Endothelial cell of umbilical vein (primary cell): ENCODE measurements at regions not wholly inside any gene's neighbourhood (a gene's known extent, or its start where the extent isn't known, plus 50 kb on each side); places are given as distances from the start of the nearest gene placed in this dataset.
"Not testable (repeated sequence)": the region's sequence is repeated elsewhere in the genome, so short reads cannot be mapped to it uniquely, and the experiment has no call there.

ENCODE experiments used
- BruUV-seq: library from RNA; stranded (reverse); fragments of 400-500 nt; replicated peaks from 2 replicates; lab custom pipeline; 2021; lab: Mats Ljungman, UMichigan
- CTCF ChIA-PET: fragments of 300-600, 350-600 bp; sonication (Branson Sonifier 250); formaldehyde crosslinking; loops from one replicate; lab custom pipeline; 2021; ENCODE audit warnings: antibody characterized with exemption, inconsistent platforms; lab: Charles Lee
- POLR2A ChIA-PET: fragments of 300-600, 350-600 bp; sonication (Branson Sonifier 250); formaldehyde crosslinking; loops from one replicate; lab custom pipeline; 2021; ENCODE audit warnings: antibody characterized with exemption, inconsistent platforms; lab: Charles Lee
- DNase-seq: peaks from one replicate; pipeline ENCODE4 v3.0.0-alpha.2; 2011; ENCODE audit warnings: low read depth, low spot score
- FAIRE-seq: peaks from 2 replicates; lab custom pipeline; 2011; peaks lifted over from hg19 to GRCh38; lab: Jason Lieb, UNC
- H2AFZ ChIP-seq: 2 replicates; pipeline ENCODE4 v1.6.0; 2012; ENCODE audit warnings: low read depth, low read length, control low read depth, inconsistent platforms
- H3K27ac ChIP-seq: 2 replicates; pipeline ENCODE4 v1.5.1; 2011; ENCODE audit warnings: low read depth, mild to moderate bottlenecking, control low read depth, low read length, moderate library complexity; ENCODE audit not compliant: insufficient read depth
- H3K27me3 ChIP-seq, 2 experiments: 2 replicates each; pipeline versions ENCODE4 v1.6.0 to v1.6.1; 2011; ENCODE audit warnings: low read length in 2 of 2, mixed read lengths in 1 of 2; ENCODE audit not compliant: control insufficient read depth in 2 of 2, insufficient read depth in 2 of 2
- H3K36me3 ChIP-seq, 2 experiments: 2 replicates in 1 of 2; 3 replicates in 1 of 2; pipeline ENCODE4 v1.5.1; 2011; ENCODE audit warnings: low read length in 2 of 2, mild to moderate bottlenecking in 1 of 2, moderate library complexity in 1 of 2; ENCODE audit not compliant: control insufficient read depth in 2 of 2, insufficient read depth in 2 of 2; ENCODE audit errors: extremely low read depth in 1 of 2
- H3K4me1 ChIP-seq: 3 replicates; pipeline ENCODE4 v1.5.1; 2011; ENCODE audit warnings: mild to moderate bottlenecking, low read length; ENCODE audit not compliant: control insufficient read depth, insufficient read depth; ENCODE audit errors: extremely low read depth
- H3K4me2 ChIP-seq: 2 replicates; pipeline ENCODE4 v1.6.1; 2011; ENCODE audit warnings: low read length, control low read depth, mixed read lengths; ENCODE audit not compliant: insufficient read depth
- H3K4me3 ChIP-seq, 3 experiments: fragments of 200-600 bp in 1 of 3; sonication (generic), shearing (Covaris generic) in 1 of 3; replicated peaks in 1 of 3; 2 replicates each; pipeline ENCODE4 v1.5.1; 2011 to 2016; ENCODE audit warnings: control low read depth in 3 of 3, low read length in 3 of 3, mild to moderate bottlenecking in 2 of 3, inconsistent platforms in 1 of 3, low read depth in 1 of 3, moderate library complexity in 1 of 3; ENCODE audit not compliant: insufficient read depth in 1 of 3
- H3K79me2 ChIP-seq: 2 replicates; pipeline ENCODE4 v1.6.0; 2012; ENCODE audit warnings: low read length, inconsistent platforms; ENCODE audit not compliant: control insufficient read depth, insufficient read depth
- H3K9ac ChIP-seq: replicated peaks from 2 replicates; pipeline ENCODE3; 2011; ENCODE audit warnings: low read length, control low read depth; ENCODE audit not compliant: insufficient read depth; ENCODE audit errors: extremely low read depth
- H3K9me1 ChIP-seq: replicated peaks from 3 replicates; pipeline ENCODE4 v1.6.0; 2011; ENCODE audit warnings: mild to moderate bottlenecking, low read length; ENCODE audit not compliant: control insufficient read depth, insufficient read depth; ENCODE audit errors: extremely low read depth
- H3K9me3 ChIP-seq: replicated peaks from 2 replicates; pipeline ENCODE4 v1.5.1; 2012; ENCODE audit warnings: low read length, inconsistent platforms; ENCODE audit not compliant: control insufficient read depth, insufficient read depth
- H4K20me1 ChIP-seq: replicated peaks from 2 replicates; pipeline ENCODE3; 2011; ENCODE audit warnings: mild to moderate bottlenecking, low read length; ENCODE audit not compliant: control insufficient read depth, insufficient read depth; ENCODE audit errors: extremely low read depth
- dilution Hi-C: fragments of 300-500 bp; cut with MboI; formaldehyde crosslinking; loops from one replicate; pipeline ENCODE4 v1.15.0; 2019; ENCODE audit warnings: low sequenced_read_pairs; ENCODE audit not compliant: extremely low pct_ligation_motif_present
- intact Hi-C: fragments of 100-400 bp; cut with micrococcal nuclease; formaldehyde crosslinking; loops from one replicate; pipeline ENCODE4 v1.10.0; 2022

DNA sequence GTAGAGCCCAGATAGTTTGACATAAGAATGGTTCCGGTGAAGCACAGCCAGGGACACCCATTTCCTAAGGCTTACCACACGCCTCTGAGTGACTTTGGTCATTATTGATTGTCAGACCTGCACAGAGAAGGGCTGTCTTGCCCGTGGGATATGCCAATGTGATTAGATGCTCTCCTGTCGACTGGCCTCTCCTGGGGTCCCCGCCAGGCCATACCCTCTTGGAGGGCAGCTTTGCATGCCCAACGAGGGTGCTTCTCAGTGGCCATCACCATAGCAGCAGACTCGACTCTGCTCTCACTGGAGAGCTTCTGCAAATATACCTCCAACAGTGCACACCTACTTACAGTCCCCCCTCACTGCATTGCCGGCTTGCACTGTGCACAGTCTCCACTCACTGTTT lies 648.3 kb upstream of the TPTE start:
- H3K9me1 ChIP-seq, CTCF ChIA-PET, H2AFZ ChIP-seq, H3K4me1 ChIP-seq, H3K27ac ChIP-seq, intact Hi-C loops, H3K4me3 ChIP-seq, DNase-seq, POLR2A ChIA-PET, H3K27me3 ChIP-seq, FAIRE-seq, H3K4me2 ChIP-seq, dilution Hi-C loops, H4K20me1 ChIP-seq, H3K9ac ChIP-seq, H3K36me3 ChIP-seq, BruUV-seq, H3K9me3 ChIP-seq, H3K79me2 ChIP-seq: not testable (repeated sequence)

GRCh38 chr21:9874136-9874535 lies 647.2 kb upstream of the TPTE start:
- H4K20me1 ChIP-seq, H3K27ac ChIP-seq, CTCF ChIA-PET, POLR2A ChIA-PET, H3K27me3 ChIP-seq, DNase-seq, H3K9me1 ChIP-seq, BruUV-seq, H3K9ac ChIP-seq, intact Hi-C loops, dilution Hi-C loops, H3K36me3 ChIP-seq, FAIRE-seq, H3K4me3 ChIP-seq, H3K4me1 ChIP-seq, H3K79me2 ChIP-seq, H3K4me2 ChIP-seq, H3K9me3 ChIP-seq, H2AFZ ChIP-seq: not testable (repeated sequence)

- H3K4me2 ChIP-seq, BruUV-seq, dilution Hi-C loops, H3K9me1 ChIP-seq, H3K4me1 ChIP-seq, H4K20me1 ChIP-seq, H3K9me3 ChIP-seq, POLR2A ChIA-PET, CTCF ChIA-PET, H3K36me3 ChIP-seq, H3K4me3 ChIP-seq, H3K27ac ChIP-seq, H3K9ac ChIP-seq, DNase-seq, intact Hi-C loops, H3K27me3 ChIP-seq, H3K79me2 ChIP-seq, H2AFZ ChIP-seq, FAIRE-seq: not testable (repeated sequence)
These were observed 640.0 kb upstream of the TPTE start for GRCh38 chr21:9881430-9881829.

- H3K4me1 ChIP-seq, H3K4me2 ChIP-seq, BruUV-seq, H2AFZ ChIP-seq, H3K27me3 ChIP-seq, H3K9me1 ChIP-seq, dilution Hi-C loops, H3K79me2 ChIP-seq, CTCF ChIA-PET, DNase-seq, FAIRE-seq, POLR2A ChIA-PET, H3K27ac ChIP-seq, H3K36me3 ChIP-seq, H3K9ac ChIP-seq, H4K20me1 ChIP-seq, H3K4me3 ChIP-seq, intact Hi-C loops, H3K9me3 ChIP-seq: not testable (repeated sequence)
These were observed 638.3 kb upstream of the TPTE start for GRCh38 chr21:9883047-9883446.
